GM23338 (cell line): ENCODE measurements at regions not wholly inside any gene's neighbourhood (a gene's known extent, or its start where the extent isn't known, plus 50 kb on each side); places are given as distances from the start of the nearest gene placed in this dataset.

Experiments used
- ATAC-seq: fragments of 200-7000 bp; cut with Tn5 transposase; 3 replicates; pipeline ENCODE4 v1.9.1; 2020
- DNase-seq: peaks from one replicate; pipeline ENCODE4 v3.0.0-alpha.2; 2015; ENCODE audit warnings: low spot score
- H2AFZ ChIP-seq: fragments of 200-600 bp; sonication (generic); 2 replicates; pipeline ENCODE4 v1.8.0; 2016; ENCODE audit warnings: antibody characterized with exemption, mild to moderate bottlenecking, moderate library complexity
- H3F3A ChIP-seq: fragments of 200-600 bp; sonication (generic); replicated peaks from 2 replicates; pipeline ENCODE4 v1.8.0; 2017; ENCODE audit warnings: antibody characterized with exemption, mixed run types, low read depth
- H3K27ac ChIP-seq: fragments of 200-600 bp; sonication (generic); 2 replicates; pipeline ENCODE4 v1.6.1; 2016; ENCODE audit warnings: low read depth
- H3K27me3 ChIP-seq: fragments of 200-600 bp; sonication (generic); 2 replicates; pipeline ENCODE4 v1.8.0; 2016; ENCODE audit warnings: mild to moderate bottlenecking, mixed run types, moderate library complexity; ENCODE audit not compliant: insufficient read depth
- H3K36me3 ChIP-seq: fragments of 200-600 bp; sonication (generic); 2 replicates; pipeline ENCODE4 v1.8.0; 2016; ENCODE audit warnings: mild to moderate bottlenecking; ENCODE audit not compliant: insufficient read depth
- H3K4me1 ChIP-seq: fragments of 200-600 bp; sonication (generic); 2 replicates; pipeline ENCODE4 v1.8.0; 2016; ENCODE audit warnings: mild to moderate bottlenecking, moderate library complexity; ENCODE audit not compliant: insufficient read depth
- H3K4me2 ChIP-seq: fragments of 200-600 bp; sonication (generic); 2 replicates; pipeline ENCODE4 v1.7.1; 2017; ENCODE audit warnings: mixed run types
- H3K4me3 ChIP-seq: fragments of 200-600 bp; sonication (generic); 2 replicates; pipeline ENCODE4 v1.6.1; 2016; ENCODE audit warnings: mixed run types
- H3K79me2 ChIP-seq: fragments of 200-600 bp; sonication (generic); replicated peaks from 2 replicates; pipeline ENCODE4 v1.8.0; 2017; ENCODE audit warnings: mild to moderate bottlenecking; ENCODE audit not compliant: insufficient read depth
- H3K9me2 ChIP-seq: fragments of 200-600 bp; sonication (generic); 2 replicates; pipeline ENCODE4 v1.8.0; 2017; ENCODE audit not compliant: insufficient read depth
- H4K20me1 ChIP-seq: fragments of 200-600 bp; sonication (generic); replicated peaks from 2 replicates; pipeline ENCODE4 v1.8.0; 2017; ENCODE audit warnings: mild to moderate bottlenecking; ENCODE audit not compliant: insufficient read depth
- H3K27ac Mint-ChIP-seq: 2 replicates; pipeline ENCODE4 v1.8.0; 2020; ENCODE audit warnings: inconsistent platforms, mild to moderate bottlenecking, moderate library complexity, mixed read lengths
- H3K27me3 Mint-ChIP-seq: 3 replicates; pipeline ENCODE4 v1.8.0; 2022; ENCODE audit warnings: low read depth, mild to moderate bottlenecking, moderate library complexity, mixed read lengths, inconsistent platforms; ENCODE audit not compliant: insufficient read depth, poor library complexity
- H3K36me3 Mint-ChIP-seq: 3 replicates; pipeline ENCODE4 v1.8.0; 2021; ENCODE audit warnings: low read depth, mild to moderate bottlenecking, inconsistent platforms, moderate library complexity, mixed read lengths
- H3K4me1 Mint-ChIP-seq: 3 replicates; pipeline ENCODE4 v1.8.0; 2020; ENCODE audit warnings: mild to moderate bottlenecking, inconsistent platforms, mixed read lengths
- H3K4me3 Mint-ChIP-seq: 3 replicates; pipeline ENCODE4 v1.8.0; 2021; ENCODE audit warnings: moderate library complexity, mild to moderate bottlenecking, inconsistent platforms, mixed read lengths
- H3K9me3 Mint-ChIP-seq: 3 replicates; pipeline ENCODE4 v1.8.0; 2020; ENCODE audit warnings: moderate library complexity, mild to moderate bottlenecking, inconsistent platforms, mixed read lengths
- CREB1 ChIP-seq: fragments of 250-450 bp; sonication (Bioruptor Pico); IDR thresholded peaks from 2 replicates; pipeline ENCODE4 v1.5.0; 2020; ENCODE audit warnings: low read depth, mild to moderate bottlenecking, moderate library complexity
- CTCF ChIP-seq, 2 experiments: fragments of 200-600 bp in 1 of 2; sonication (generic) in 1 of 2; conservative IDR thresholded peaks; 2 replicates each; pipeline versions ENCODE4 v1.5.1 to v1.6.1; 2016 to 2017; ENCODE audit warnings: antibody characterized with exemption in 2 of 2, low read depth in 2 of 2, mild to moderate bottlenecking in 2 of 2, moderate library complexity in 1 of 2
- ETS1 ChIP-seq: IDR thresholded peaks from 2 replicates; pipeline ENCODE4 v1.6.1; 2016; ENCODE audit warnings: antibody characterized with exemption
- EZH2 ChIP-seq: fragments of 200-600 bp; sonication (generic); IDR thresholded peaks from one replicate; pipeline ENCODE4 v1.8.0; 2017; ENCODE audit warnings: antibody characterized with exemption, mild to moderate bottlenecking, low read depth; ENCODE audit not compliant: unreplicated experiment
- EZH2phosphoT487 ChIP-seq: fragments of 200-600 bp; sonication (generic); IDR thresholded peaks from one replicate; pipeline ENCODE4 v1.8.1; 2018; ENCODE audit warnings: antibody characterized with exemption; ENCODE audit not compliant: unreplicated experiment
- JUNB ChIP-seq: IDR thresholded peaks from one replicate; pipeline ENCODE4 v1.6.1; 2016; ENCODE audit warnings: antibody characterized with exemption; ENCODE audit not compliant: unreplicated experiment
- NANOG ChIP-seq: IDR thresholded peaks from 2 replicates; pipeline ENCODE4 v1.6.1; 2016; ENCODE audit warnings: antibody characterized with exemption, borderline replicate concordance
- STAT1 ChIP-seq: IDR thresholded peaks from one replicate; pipeline ENCODE4 v1.6.1; 2016; ENCODE audit warnings: antibody characterized with exemption; ENCODE audit not compliant: unreplicated experiment
- ZNF114 ChIP-seq: fragments of 250-450 bp; sonication (Bioruptor Pico); IDR thresholded peaks from 2 replicates; pipeline ENCODE4 v1.5.0; 2020; ENCODE audit warnings: mild to moderate bottlenecking, moderate library complexity
- ZNF331 ChIP-seq: fragments of 250-450 bp; sonication (Bioruptor Pico); IDR thresholded peaks from 2 replicates; pipeline ENCODE4 v1.5.0; 2020; ENCODE audit warnings: low read depth, mild to moderate bottlenecking, moderate library complexity
- ZNF462 ChIP-seq: fragments of 250-450 bp; sonication (Bioruptor Pico); IDR thresholded peaks from 2 replicates; pipeline ENCODE4 v1.5.0; 2020; ENCODE audit warnings: mild to moderate bottlenecking, moderate library complexity

GRCh38 chr12:58463051-58463450, 457.3 kb downstream of the LRIG3 start (continued):
- TF ChIP-seq ZNF462 (CRISPR knock-in tag): no peak
- TF ChIP-seq EZH2: no peak
- no peak for TF ChIP-seq ZNF114 (CRISPR knock-in tag)
- no peak for TF ChIP-seq CREB1 (CRISPR knock-in tag)
- no peak for TF ChIP-seq ZNF331 (CRISPR knock-in tag)
- TF ChIP-seq EZH2phosphoT487: no peak
- TF ChIP-seq STAT1: no peak
- no peak for TF ChIP-seq NANOG
- TF ChIP-seq JUNB: no peak

GRCh38 chr12:58465418-58465817, 454.9 kb downstream of the LRIG3 start:
- Mint-ChIP-seq H3K27me3 (no peaks in the 10 kb centered on the region), H3K4me3 (no peak overlapping the region), H3K27ac (no peak overlapping the region), H3K36me3 (peaks cover 18% of the 10 kb centered on the region; the same call in 2 of the 3 replicates), H3K4me1 (no peaks in the 10 kb centered on the region), H3K9me3 (peaks cover 27% of the 10 kb centered on the region)
- no peak overlapping the region for H3K4me3 ChIP-seq
- no peaks in the 10 kb centered on the region for H3K4me1 ChIP-seq
- no peaks in the 10 kb centered on the region for H3K79me2 ChIP-seq
- H4K20me1 ChIP-seq: no peaks in the 10 kb centered on the region
- no peaks in the 10 kb centered on the region; the same call in 1 of the 2 replicates for H3K9me2 ChIP-seq
- H3K4me2 ChIP-seq: no peak overlapping the region
- no peaks in the 10 kb centered on the region for H3K27me3 ChIP-seq
- H3F3A ChIP-seq: no peaks in the 10 kb centered on the region
- DNase-seq (no peak), ATAC-seq (no peak)
- TF ChIP-seq CTCF (conservative IDR thresholded peaks at IDR 0.05; ENCODE audit: low read depth in 2 of 2) (no peak), ETS1 (no peak)
- H2AFZ ChIP-seq: no peak overlapping the region
- H3K27ac ChIP-seq: no peak overlapping the region
- H3K36me3 ChIP-seq: 0 out of 2 replicates have a peak, but pooled peaks cover 3% of the 10 kb centered on the region
